GM13977 (cell line): ENCODE measurements at regions not wholly inside any gene's neighbourhood (a gene's known extent, or its start where the extent isn't known, plus 50 kb on each side); places are given as distances from the start of the nearest gene placed in this dataset.

ENCODE experiments used
- DNase-seq: peaks from one replicate; pipeline ENCODE4 v3.0.0; 2012; ENCODE audit warnings: low spot score
- in situ Hi-C: fragments of 300-500 bp; cut with MboI; formaldehyde crosslinking; loops from one replicate; pipeline ENCODE4 v1.12.0; 2022; ENCODE audit warnings: low sequenced_read_pairs, low pct_unique_long_range_greater_than_20kb, mixed read lengths, inconsistent platforms; ENCODE audit not compliant: unreplicated experiment
- TF ChIP-seq, protein P1 (sequence below): IDR thresholded peaks from 2 replicates; pipeline ENCODE4 v1.5.1; 2012; ENCODE audit warnings: mild to moderate bottlenecking, control low read depth; ENCODE audit not compliant: insufficient read depth; ENCODE audit errors: extremely low read depth, missing control alignments

DNA sequence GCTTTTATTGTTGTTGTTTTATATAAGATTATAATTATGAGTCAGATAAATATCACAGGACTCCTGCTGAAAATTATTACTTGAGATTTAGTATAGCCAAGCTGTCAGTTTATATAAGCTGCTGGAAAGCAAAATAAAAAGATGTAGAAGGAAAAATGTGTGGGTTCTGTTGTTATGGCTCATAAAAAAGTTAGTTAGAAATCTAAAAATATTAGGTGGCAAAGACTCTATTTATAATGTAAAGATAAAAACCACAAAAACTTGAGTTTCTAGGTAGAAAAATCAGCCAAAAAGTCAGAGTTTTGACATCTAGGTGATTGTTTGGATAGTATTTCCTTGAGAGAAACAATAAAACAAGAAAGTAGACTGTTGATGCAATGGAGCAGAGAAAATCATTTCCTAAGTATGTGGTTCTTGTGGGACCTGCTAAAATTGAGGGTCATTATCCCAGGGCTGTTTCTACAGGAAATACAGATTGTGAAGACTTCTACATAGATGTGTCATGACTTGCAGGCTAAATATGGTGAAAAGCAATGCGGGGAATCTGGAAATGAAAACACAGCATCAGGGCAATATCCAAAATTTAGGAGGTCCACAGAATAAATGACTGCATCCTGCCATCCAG is 1109.6 kb upstream of the CADM2 start:
- DNase-seq = no peak
- in situ Hi-C loops = no loop called here
- TF ChIP-seq, protein P1, sequence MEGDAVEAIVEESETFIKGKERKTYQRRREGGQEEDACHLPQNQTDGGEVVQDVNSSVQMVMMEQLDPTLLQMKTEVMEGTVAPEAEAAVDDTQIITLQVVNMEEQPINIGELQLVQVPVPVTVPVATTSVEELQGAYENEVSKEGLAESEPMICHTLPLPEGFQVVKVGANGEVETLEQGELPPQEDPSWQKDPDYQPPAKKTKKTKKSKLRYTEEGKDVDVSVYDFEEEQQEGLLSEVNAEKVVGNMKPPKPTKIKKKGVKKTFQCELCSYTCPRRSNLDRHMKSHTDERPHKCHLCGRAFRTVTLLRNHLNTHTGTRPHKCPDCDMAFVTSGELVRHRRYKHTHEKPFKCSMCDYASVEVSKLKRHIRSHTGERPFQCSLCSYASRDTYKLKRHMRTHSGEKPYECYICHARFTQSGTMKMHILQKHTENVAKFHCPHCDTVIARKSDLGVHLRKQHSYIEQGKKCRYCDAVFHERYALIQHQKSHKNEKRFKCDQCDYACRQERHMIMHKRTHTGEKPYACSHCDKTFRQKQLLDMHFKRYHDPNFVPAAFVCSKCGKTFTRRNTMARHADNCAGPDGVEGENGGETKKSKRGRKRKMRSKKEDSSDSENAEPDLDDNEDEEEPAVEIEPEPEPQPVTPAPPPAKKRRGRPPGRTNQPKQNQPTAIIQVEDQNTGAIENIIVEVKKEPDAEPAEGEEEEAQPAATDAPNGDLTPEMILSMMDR = no peak

DNA sequence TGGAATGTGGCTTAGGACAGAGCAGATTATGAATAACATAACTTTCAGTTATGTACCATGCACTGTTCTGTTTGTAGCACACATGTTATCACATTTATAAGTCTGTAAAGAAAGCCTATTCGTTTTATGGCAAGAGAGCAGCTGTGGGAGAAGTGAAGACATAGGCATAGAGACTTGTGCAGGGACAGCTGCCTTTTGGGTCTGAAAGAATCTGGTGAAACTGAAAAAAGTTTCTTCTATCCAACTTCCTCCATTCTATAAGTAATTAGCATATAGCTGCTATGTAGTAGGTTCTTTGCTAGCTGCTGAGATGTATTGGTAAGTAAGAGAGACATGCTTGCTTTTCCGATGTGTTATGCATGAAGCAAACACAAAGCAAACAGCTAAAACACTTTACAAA is 1095.4 kb upstream of the CADM2 start:
- TF ChIP-seq, protein P1 = no peak
- no peak for DNase-seq
- in situ Hi-C loops = no loop called here

- no peak for DNase-seq
- in situ Hi-C loops = no loop called here
- TF ChIP-seq, protein P1 = no peak
These were observed 1089.8 kb upstream of the CADM2 start for GRCh38 chr3:83868909-83869567.

DNA sequence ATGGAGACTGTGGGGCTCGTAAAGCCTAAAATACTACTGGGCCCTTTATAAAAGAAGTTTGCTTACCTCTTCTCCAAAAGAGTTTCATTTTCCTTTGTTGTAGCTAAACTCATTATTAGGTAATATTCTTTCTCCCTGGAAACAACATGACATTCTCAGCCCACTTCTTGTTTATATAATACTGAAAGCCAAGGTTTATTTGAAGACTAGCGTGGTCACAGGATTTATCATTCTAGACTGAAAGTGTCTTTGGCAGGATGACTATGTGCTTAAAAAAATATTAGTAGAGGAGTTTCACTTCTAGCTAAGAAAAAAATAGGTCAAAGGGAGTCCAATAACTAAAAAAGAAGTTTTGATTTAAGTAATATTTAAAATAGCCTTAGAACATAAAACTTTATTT is 1085.2 kb upstream of the CADM2 start:
- in situ Hi-C loops = no loop called here
- TF ChIP-seq, protein P1 = no peak
- DNase-seq = peak; percentile 6

DNA sequence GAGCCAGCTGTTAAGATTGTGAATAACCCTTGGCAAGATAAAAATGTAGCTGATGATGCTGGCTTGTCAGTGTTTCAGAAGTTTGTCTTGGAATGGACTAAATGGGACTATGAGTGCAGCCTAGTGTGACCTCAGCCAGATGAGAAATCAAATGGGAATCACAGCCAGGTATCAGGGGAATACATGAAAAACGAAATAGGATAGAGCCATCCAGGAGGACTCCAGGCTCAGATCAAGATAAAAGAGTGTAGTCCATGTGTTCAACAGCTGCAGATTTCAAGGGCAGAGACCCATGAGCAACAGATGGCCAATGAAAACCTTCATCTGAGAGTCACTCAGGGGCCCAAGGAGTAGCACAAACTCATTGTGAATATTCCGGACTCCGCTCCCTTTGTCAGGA is 1080.9 kb upstream of the CADM2 start:
- TF ChIP-seq, protein P1 = no peak
- in situ Hi-C loops = no loop called here
- DNase-seq = no peak

GRCh38 chr3:83882701-83883100 is 1076.1 kb upstream of the CADM2 start:
- TF ChIP-seq, protein P1 = no peak
- DNase-seq = no peak
- in situ Hi-C loops = no loop called here
